HEK293 (cell line): ENCODE measurements at regions not wholly inside any gene's neighbourhood (a gene's known extent, or its start where the extent isn't known, plus 50 kb on each side); places are given as distances from the start of the nearest gene placed in this dataset.

ENCODE experiments used
- CTCF ChIA-PET: fragments of 350-600 bp; formaldehyde crosslinking; extraction: SDS; loops from one replicate; lab custom pipeline; 2021; ENCODE audit warnings: antibody characterized with exemption; lab: Yijun Ruan, JAX
- POLR2A ChIA-PET: fragments of 300-600 bp; formaldehyde crosslinking; extraction: SDS; loops from one replicate; lab custom pipeline; 2020; ENCODE audit warnings: antibody characterized with exemption, inconsistent platforms; lab: Yijun Ruan, JAX
- H3K27ac ChIP-seq: fragments of 200-500 bp; sonication (Bioruptor generic); 2 replicates; pipeline ENCODE4 v1.5.1; 2014; ENCODE audit warnings: low read depth, low read length, control low read depth, inconsistent platforms; ENCODE audit errors: extremely low read depth
- H3K36me3 ChIP-seq, 2 experiments: fragments of 200-500 bp in 1 of 2; sonication (Bioruptor generic) in 1 of 2; 1 replicate in 1 of 2; 2 replicates in 1 of 2; pipeline ENCODE4 v1.5.1; 2014 to 2017; ENCODE audit warnings: inconsistent platforms in 2 of 2, low read length in 2 of 2; ENCODE audit not compliant: control insufficient read depth in 2 of 2, insufficient read depth in 1 of 2
- H3K4me1 ChIP-seq: fragments of 200-500 bp; sonication (Bioruptor generic); 2 replicates; pipeline ENCODE4 v1.5.1; 2014; ENCODE audit warnings: mild to moderate bottlenecking, low read length, inconsistent platforms; ENCODE audit not compliant: control insufficient read depth, insufficient read depth
- H3K4me3 ChIP-seq: 2 replicates; pipeline ENCODE4 v1.5.1; 2011; ENCODE audit warnings: low read depth, mild to moderate bottlenecking, control low read depth, low read length, moderate library complexity
- H3K9me3 ChIP-seq: fragments of 200-500 bp; sonication (Bioruptor generic); 2 replicates; pipeline ENCODE4 v1.5.1; 2014; ENCODE audit warnings: low read depth, low read length, inconsistent platforms; ENCODE audit not compliant: control insufficient read depth, insufficient read depth
- ATF2 ChIP-seq: fragments of 450-650 bp; formaldehyde crosslinking; IDR thresholded peaks from 2 replicates; pipeline ENCODE4 v1.5.1; 2016; ENCODE audit warnings: missing biosample characterization, missing genetic modification characterization, low read depth
- BCL11B ChIP-seq: fragments of 450-650 bp; formaldehyde crosslinking; IDR thresholded peaks from 2 replicates; pipeline ENCODE4 v1.5.1; 2016; ENCODE audit warnings: low read depth, missing biosample characterization, missing genetic modification characterization
- EGR2 ChIP-seq: fragments of 450-650 bp; formaldehyde crosslinking; IDR thresholded peaks from 2 replicates; pipeline ENCODE4 v1.5.1; 2016; ENCODE audit warnings: low read depth, missing biosample characterization, missing genetic modification characterization
- GLI2 ChIP-seq: fragments of 450-650 bp; formaldehyde crosslinking; IDR thresholded peaks from 2 replicates; pipeline ENCODE4; 2017; ENCODE audit warnings: missing biosample characterization, missing genetic modification characterization, low read depth, borderline replicate concordance
- IKZF3 ChIP-seq: fragments of 450-650 bp; IDR thresholded peaks from 2 replicates; pipeline ENCODE4 v1.5.0; 2018; ENCODE audit warnings: missing biosample characterization, mild to moderate bottlenecking, missing genetic modification characterization, moderate library complexity
- SCRT2 ChIP-seq: fragments of 450-650 bp; formaldehyde crosslinking; IDR thresholded peaks from 2 replicates; pipeline ENCODE4 v1.5.1; 2016; ENCODE audit warnings: missing biosample characterization, missing genetic modification characterization
- ZBTB20 ChIP-seq: fragments of 450-650 bp; formaldehyde crosslinking; IDR thresholded peaks from 2 replicates; pipeline ENCODE4 v1.5.1; 2016; ENCODE audit warnings: missing biosample characterization, missing genetic modification characterization
- ZBTB26 ChIP-seq: fragments of 450-650 bp; formaldehyde crosslinking; optimal IDR thresholded peaks from 2 replicates; pipeline ENCODE3; 2016; ENCODE audit warnings: missing biosample characterization, mild to moderate bottlenecking, missing genetic modification characterization
- ZFHX2 ChIP-seq: fragments of 450-650 bp; formaldehyde crosslinking; conservative IDR thresholded peaks from 2 replicates; pipeline ENCODE4 v1.5.1; 2016; ENCODE audit warnings: missing biosample characterization, missing genetic modification characterization
- ZFP37 ChIP-seq: fragments of 450-650 bp; formaldehyde crosslinking; IDR thresholded peaks from 2 replicates; pipeline ENCODE4 v1.5.1; 2016; ENCODE audit warnings: missing biosample characterization, missing genetic modification characterization
- ZNF114 ChIP-seq: fragments of 450-650 bp; formaldehyde crosslinking; IDR thresholded peaks from 2 replicates; pipeline ENCODE4 v1.5.0; 2017; ENCODE audit warnings: missing biosample characterization, missing genetic modification characterization
- ZNF133 ChIP-seq: fragments of 450-650 bp; formaldehyde crosslinking; IDR thresholded peaks from 2 replicates; pipeline ENCODE4 v1.5.1; 2016; ENCODE audit warnings: missing biosample characterization, missing genetic modification characterization
- ZNF148 ChIP-seq: fragments of 450-650 bp; formaldehyde crosslinking; IDR thresholded peaks from 2 replicates; pipeline ENCODE4 v1.5.0; 2017; ENCODE audit warnings: missing biosample characterization, missing genetic modification characterization, borderline replicate concordance
- ZNF174 ChIP-seq: fragments of 450-650 bp; formaldehyde crosslinking; IDR thresholded peaks from 2 replicates; pipeline ENCODE4 v1.5.0; 2017; ENCODE audit warnings: missing biosample characterization, mild to moderate bottlenecking, missing genetic modification characterization
- ZNF184 ChIP-seq: fragments of 450-650 bp; IDR thresholded peaks from 2 replicates; pipeline ENCODE4 v1.5.1; 2018; ENCODE audit warnings: missing biosample characterization, mild to moderate bottlenecking, missing genetic modification characterization
- ZNF239 ChIP-seq: fragments of 450-650 bp; formaldehyde crosslinking; IDR thresholded peaks from 2 replicates; pipeline ENCODE4 v1.5.1; 2016; ENCODE audit warnings: missing biosample characterization, missing genetic modification characterization
- ZNF248 ChIP-seq: fragments of 450-650 bp; formaldehyde crosslinking; IDR thresholded peaks from 2 replicates; pipeline ENCODE4 v1.5.1; 2017; ENCODE audit warnings: missing biosample characterization, missing genetic modification characterization
- ZNF280D ChIP-seq: fragments of 450-650 bp; formaldehyde crosslinking; IDR thresholded peaks from 2 replicates; pipeline ENCODE4 v1.5.1; 2016; ENCODE audit warnings: missing biosample characterization, missing genetic modification characterization
- ZNF341 ChIP-seq: fragments of 450-650 bp; formaldehyde crosslinking; IDR thresholded peaks from 2 replicates; pipeline ENCODE4; 2016; ENCODE audit warnings: low read depth, missing biosample characterization, missing genetic modification characterization
- ZNF416 ChIP-seq: fragments of 450-650 bp; formaldehyde crosslinking; IDR thresholded peaks from 2 replicates; pipeline ENCODE4 v1.5.1; 2016; ENCODE audit warnings: missing biosample characterization, missing genetic modification characterization
- ZNF530 ChIP-seq: fragments of 450-650 bp; formaldehyde crosslinking; IDR thresholded peaks from 2 replicates; pipeline ENCODE4 v1.5.1; 2016; ENCODE audit warnings: low read depth, missing biosample characterization, missing genetic modification characterization
- ZNF560 ChIP-seq: fragments of 450-650 bp; formaldehyde crosslinking; IDR thresholded peaks from 2 replicates; pipeline ENCODE4 v1.5.1; 2017; ENCODE audit warnings: missing biosample characterization, missing genetic modification characterization, borderline replicate concordance
- ZNF610 ChIP-seq: fragments of 450-650 bp; formaldehyde crosslinking; IDR thresholded peaks from 2 replicates; pipeline ENCODE4 v1.5.1; 2016; ENCODE audit warnings: missing biosample characterization, missing genetic modification characterization, borderline replicate concordance
- ZNF621 ChIP-seq: fragments of 450-650 bp; formaldehyde crosslinking; IDR thresholded peaks from 2 replicates; pipeline ENCODE4 v1.5.1; 2017; ENCODE audit warnings: missing biosample characterization, missing genetic modification characterization
- ZNF707 ChIP-seq: fragments of 450-650 bp; formaldehyde crosslinking; IDR thresholded peaks from 2 replicates; pipeline ENCODE4 v1.5.1; 2016; ENCODE audit warnings: missing biosample characterization, missing genetic modification characterization
- ZNF792 ChIP-seq: fragments of 450-650 bp; formaldehyde crosslinking; IDR thresholded peaks from 2 replicates; pipeline ENCODE4 v1.5.1; 2016; ENCODE audit warnings: missing biosample characterization, missing genetic modification characterization

- Histone ChIP-seq H3K4me3 (no peak overlapping the region), H3K4me1 (no peaks in the 10 kb centered on the region), H3K36me3 (no peaks in the 10 kb centered on the region), H3K27ac (no peak overlapping the region), H3K9me3 (no peaks in the 10 kb centered on the region)
- ChIA-PET POLR2A (no interaction called here), CTCF (interaction anchor here (0.6 kb wide), 1 partner anchor 12 kb away, joined by 3 read pairs; no protein-coding TSS in a partner anchor)
- TF ChIP-seq SCRT2 (tag by site-specific recombination) (no peak), ZNF184 (tag by site-specific recombination) (no peak), ZBTB26 (tag by site-specific recombination) (no peak), ZNF560 (tag by site-specific recombination) (no peak), ZNF148 (tag by site-specific recombination) (no peak), ZNF239 (no peak), ZNF114 (tag by site-specific recombination) (no peak), ZNF133 (no peak), ZNF280D (tag by site-specific recombination) (no peak), ZNF621 (tag by site-specific recombination) (no peak), ZNF174 (no peak), ZNF792 (tag by site-specific recombination) (no peak), BCL11B (no peak), GLI2 (tag by site-specific recombination) (no peak), ZFP37 (tag by site-specific recombination) (no peak), IKZF3 (tag by site-specific recombination) (no peak), ZNF610 (tag by site-specific recombination) (no peak)
Observed at GRCh38 chr21:16865632-16866031, 647.2 kb upstream of the CXADR start.

GRCh38 chr21:16866851-16867250 is 646.0 kb upstream of the CXADR start:
- no peak overlapping the region for H3K4me3 ChIP-seq
- H3K36me3 ChIP-seq, result no peaks in the 10 kb centered on the region
- no peak overlapping the region for H3K27ac ChIP-seq
- no peaks in the 10 kb centered on the region for H3K4me1 ChIP-seq
- ChIA-PET POLR2A (no interaction called here), CTCF (interaction anchor here (0.6 kb wide), 1 partner anchor 1150 kb away, joined by 8 read pairs; no protein-coding TSS in a partner anchor)
- H3K9me3 ChIP-seq, result no peaks in the 10 kb centered on the region
- TF ChIP-seq ZFP37 (tag by site-specific recombination), result no peak
- TF ChIP-seq ZNF707, result no peak
- no peak for TF ChIP-seq ZBTB20 (tag by site-specific recombination)
- TF ChIP-seq ATF2 (tag by site-specific recombination), result no peak
- no peak for TF ChIP-seq ZNF341 (tag by site-specific recombination)
- TF ChIP-seq ZNF248 (tag by site-specific recombination), result no peak
- TF ChIP-seq EGR2, result no peak
- TF ChIP-seq ZNF530, result no peak
- TF ChIP-seq ZFHX2, result no peak
- no peak for TF ChIP-seq ZNF280D (tag by site-specific recombination)
- no peak for TF ChIP-seq ZNF416
- TF ChIP-seq ZNF560 (tag by site-specific recombination), result no peak
